Spinal cord (tissue), 9 donors: ENCODE measurements at regions not wholly inside any gene's neighbourhood (a gene's known extent, or its start where the extent isn't known, plus 50 kb on each side); places are given as distances from the start of the nearest gene placed in this dataset.

Experiments used
- DNase-seq, 6 donors: peaks; one replicate each; pipeline versions ENCODE4 v3.0.0 to v3.0.0-alpha.2; 2013 to 2015; ENCODE audit warnings: low spot score in 6 of 6, low read depth in 4 of 6
- H3K27ac ChIP-seq: one replicate; pipeline ENCODE4 v1.5.1; 2013; ENCODE audit warnings: low read depth, low read length, control low read depth
- H3K27me3 ChIP-seq: one replicate; pipeline ENCODE4 v1.6.1; 2013; ENCODE audit warnings: low read length; ENCODE audit not compliant: control insufficient read depth, insufficient read depth
- H3K36me3 ChIP-seq: one replicate; pipeline ENCODE4 v1.6.1; 2013; ENCODE audit warnings: low read length; ENCODE audit not compliant: control insufficient read depth, insufficient read depth
- H3K4me1 ChIP-seq: one replicate; pipeline ENCODE4 v1.6.1; 2013; ENCODE audit warnings: low read length; ENCODE audit not compliant: control insufficient read depth, insufficient read depth
- H3K4me3 ChIP-seq: one replicate; pipeline ENCODE4 v1.5.1; 2013; ENCODE audit warnings: low read depth, low read length, control low read depth
- H3K9me3 ChIP-seq: one replicate; pipeline ENCODE4 v1.6.1; 2013; ENCODE audit warnings: low read length; ENCODE audit not compliant: control insufficient read depth, insufficient read depth
- WGBS: methylation state at CpG from one replicate; pipeline ENCODE4 v1.1.5; 2013; ENCODE audit warnings: missing lambda C conversion rate; ENCODE audit not compliant: insufficient coverage; 5-methylcytosine and 5-hydroxymethylcytosine counted together
- donor health status: healthy.

DNA sequence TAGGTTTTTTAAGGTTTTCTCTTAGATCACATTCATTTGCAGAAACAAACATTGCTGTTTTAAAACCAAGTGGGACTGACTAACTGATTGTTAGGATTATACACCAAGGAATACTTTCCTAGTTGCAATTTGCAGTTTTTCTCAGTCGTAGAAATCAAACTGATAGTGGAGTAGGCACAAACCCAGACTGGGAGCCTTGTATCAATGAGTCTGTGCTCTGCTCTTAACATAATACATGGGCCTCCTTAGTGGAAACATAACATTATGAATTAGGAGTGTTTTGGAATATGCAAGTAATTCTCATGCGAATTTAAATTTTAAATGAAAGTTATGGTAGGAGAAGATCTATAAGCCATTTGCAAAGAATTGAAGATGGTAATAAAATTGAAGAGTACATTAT lies 223.5 kb downstream of the CLCN4 start:
- Histone ChIP-seq H3K4me3 (no peak overlapping the region), H3K27ac (no peak overlapping the region), H3K4me1 (no peaks in the 10 kb centered on the region), H3K36me3 (no peaks in the 10 kb centered on the region), H3K27me3 (no peaks in the 10 kb centered on the region), H3K9me3 (peaks cover 8% of the 10 kb centered on the region)
- DNase-seq: peak in 1 of 6 donors; percentile 79
- no CpG with 5 or more reads among the region's 2 CpGs for WGBS

DNA sequence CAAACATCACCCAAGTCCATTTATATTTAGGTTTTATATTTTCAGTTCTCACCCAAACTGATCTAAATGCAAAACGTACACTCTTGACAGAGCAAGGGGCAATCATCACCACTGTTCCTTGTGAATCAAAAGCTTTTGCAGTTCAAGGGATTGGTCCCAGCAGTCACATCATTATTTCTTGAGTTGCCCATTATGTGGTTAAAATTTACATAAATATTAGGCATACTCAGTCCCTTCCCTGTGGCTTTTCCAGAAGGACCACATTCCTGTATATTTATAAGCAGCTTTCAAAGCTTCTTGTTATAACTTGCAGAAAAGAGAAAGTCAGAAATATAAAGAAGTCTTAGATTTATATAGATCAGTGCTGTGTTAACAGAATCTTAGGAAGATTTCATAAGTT lies 224.4 kb downstream of the CLCN4 start:
- DNase-seq: peak in 1 of 6 donors; percentile 1
- H3K9me3 ChIP-seq: peaks cover 8% of the 10 kb centered on the region
- WGBS: no CpG with 5 or more reads among the region's 1 CpG
- H3K36me3 ChIP-seq: no peaks in the 10 kb centered on the region
- no peaks in the 10 kb centered on the region for H3K27me3 ChIP-seq
- H3K27ac ChIP-seq: no peak overlapping the region
- H3K4me1 ChIP-seq: no peaks in the 10 kb centered on the region
- H3K4me3 ChIP-seq: no peak overlapping the region

DNA sequence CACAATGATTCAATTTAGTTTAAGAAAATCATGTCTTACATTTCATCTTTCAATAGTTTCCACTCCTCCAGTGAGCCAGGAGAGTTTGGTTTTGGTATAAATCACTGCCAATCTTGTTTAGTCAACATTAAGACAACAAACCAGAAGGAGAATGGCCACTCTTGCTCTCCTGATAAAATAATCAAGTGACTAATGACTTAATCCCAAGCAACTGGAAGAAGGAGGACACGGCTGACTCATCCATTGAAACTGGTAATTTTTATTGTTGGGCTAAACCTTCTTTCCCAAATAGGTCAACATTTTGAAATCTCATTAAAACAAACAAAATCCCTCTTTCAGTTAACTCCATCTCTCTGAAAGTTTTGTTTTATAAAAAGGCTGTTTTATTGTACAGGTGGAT lies 230.2 kb downstream of the CLCN4 start:
- WGBS: no CpG with 5 or more reads among the region's 1 CpG
- Histone ChIP-seq H3K4me1 (no peaks in the 10 kb centered on the region), H3K9me3 (no peaks in the 10 kb centered on the region), H3K27ac (no peak overlapping the region), H3K36me3 (no peaks in the 10 kb centered on the region), H3K4me3 (no peak overlapping the region), H3K27me3 (peaks cover 3% of the 10 kb centered on the region)
- no peak for DNase-seq

DNA sequence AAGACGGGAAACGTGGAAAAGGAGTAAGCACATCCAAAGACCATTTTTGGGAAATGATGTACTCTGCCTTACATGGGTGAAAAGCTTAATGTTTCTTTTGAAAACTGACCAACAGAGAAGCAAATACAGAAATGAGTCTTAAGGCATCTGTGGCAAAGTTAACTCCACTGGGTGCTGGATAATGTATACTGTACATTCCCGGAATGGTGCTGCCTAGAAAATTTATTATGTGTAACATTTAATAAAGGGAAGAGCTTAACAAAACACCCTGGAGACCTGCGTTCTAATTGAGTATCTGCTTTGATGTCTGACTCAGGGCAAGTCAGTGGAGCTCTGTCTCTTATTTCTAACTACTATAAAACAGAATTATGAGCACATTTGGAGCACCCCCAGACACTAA lies 230.2 kb downstream of the MID1 start:
- Histone ChIP-seq H3K4me1 (no peaks in the 10 kb centered on the region), H3K9me3 (no peaks in the 10 kb centered on the region), H3K36me3 (no peaks in the 10 kb centered on the region), H3K27me3 (peaks cover 6% of the 10 kb centered on the region), H3K27ac (no peak overlapping the region), H3K4me3 (no peak overlapping the region)
- DNase-seq: peak in 1 of 6 donors; percentile 15
- WGBS: 61% methylated on average over 2 of the region's 4 CpGs

DNA sequence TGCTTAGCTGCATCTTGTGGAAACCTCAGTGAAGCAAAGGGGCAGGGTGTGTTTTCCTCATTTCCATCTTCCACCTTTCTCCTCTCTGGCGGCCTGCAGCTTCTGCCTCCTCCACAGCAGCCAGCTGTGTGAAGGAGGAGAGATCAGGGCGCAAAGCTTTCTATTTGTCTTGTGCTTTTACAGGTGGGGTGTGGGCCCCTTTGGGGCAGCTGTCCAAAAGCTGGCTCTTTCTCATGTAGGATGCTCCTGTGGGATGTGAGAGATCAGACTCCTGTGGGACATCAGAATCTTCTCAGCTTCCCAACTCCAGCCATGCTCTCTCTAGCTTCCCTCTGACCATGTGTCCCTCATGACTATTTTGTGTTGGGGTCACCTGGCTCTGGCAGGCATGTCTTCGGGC lies 227.1 kb downstream of the MID1 start:
- 92% methylated on average over 2 of the region's 3 CpGs for WGBS
- no peak overlapping the region for H3K27ac ChIP-seq
- DNase-seq: no peak
- no peaks in the 10 kb centered on the region for H3K4me1 ChIP-seq
- peaks cover 6% of the 10 kb centered on the region for H3K27me3 ChIP-seq
- H3K36me3 ChIP-seq: no peaks in the 10 kb centered on the region
- no peaks in the 10 kb centered on the region for H3K9me3 ChIP-seq
- H3K4me3 ChIP-seq: no peak overlapping the region

DNA sequence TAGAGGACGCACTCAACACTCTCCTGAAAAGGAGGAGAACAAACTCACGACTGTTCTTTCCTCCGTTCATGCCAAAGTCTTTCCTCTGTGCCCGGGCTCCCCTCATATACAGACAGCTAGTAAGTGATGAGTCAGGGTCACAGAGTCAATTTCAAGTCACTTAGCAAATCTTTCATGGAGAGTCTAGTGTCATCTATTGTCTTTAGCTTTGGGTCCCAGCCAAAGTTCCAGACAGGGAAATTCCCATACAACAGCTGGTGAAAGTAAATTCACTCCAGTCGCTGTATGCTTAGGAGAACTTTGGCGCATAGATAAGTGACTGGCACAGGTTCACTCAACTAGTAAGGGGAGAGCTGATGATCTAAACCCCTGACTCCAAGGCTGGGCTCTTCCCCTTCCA lies 226.5 kb downstream of the MID1 start:
- Histone ChIP-seq H3K27ac (no peak overlapping the region), H3K9me3 (no peaks in the 10 kb centered on the region), H3K4me1 (no peaks in the 10 kb centered on the region), H3K27me3 (peaks cover 3% of the 10 kb centered on the region), H3K4me3 (no peak overlapping the region), H3K36me3 (no peaks in the 10 kb centered on the region)
- no peak for DNase-seq
- 53% methylated on average over 3 of the region's 6 CpGs for WGBS

DNA sequence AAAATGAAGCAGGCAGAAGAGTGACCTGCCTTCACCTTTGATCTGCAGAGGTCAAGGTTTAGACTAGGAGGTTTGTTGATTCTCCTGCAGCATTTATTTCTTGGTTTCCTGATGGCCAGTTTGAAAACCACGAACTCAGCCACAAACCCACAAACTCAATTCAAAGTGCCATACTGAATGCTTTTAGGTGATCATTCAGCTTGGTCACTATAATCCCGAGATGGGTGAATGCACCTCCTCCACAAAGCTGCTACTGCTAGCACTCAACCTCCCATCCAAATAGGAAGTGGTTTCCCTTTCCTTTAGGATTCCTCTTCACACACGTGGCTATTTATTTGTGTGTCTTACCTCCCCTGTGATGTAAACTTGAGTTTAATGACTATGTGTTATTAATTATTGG lies 225.2 kb downstream of the MID1 start:
- no peaks in the 10 kb centered on the region for H3K9me3 ChIP-seq
- H3K4me3 ChIP-seq: no peak overlapping the region
- H3K27me3 ChIP-seq: peaks cover 3% of the 10 kb centered on the region
- no peak for DNase-seq
- no peaks in the 10 kb centered on the region for H3K4me1 ChIP-seq
- WGBS: 43% methylated on average over 1 of the region's 3 CpGs
- no peak overlapping the region for H3K27ac ChIP-seq
- no peaks in the 10 kb centered on the region for H3K36me3 ChIP-seq
